HG02678 (cell line): ENCODE measurements at regions not wholly inside any gene's neighbourhood (a gene's known extent, or its start where the extent isn't known, plus 50 kb on each side); places are given as distances from the start of the nearest gene placed in this dataset.
"Not testable (repeated sequence)": the region's sequence is repeated elsewhere in the genome, so short reads cannot be mapped to it uniquely, and the experiment has no call there.

Experiments used
- ATAC-seq: cut with Tn5 transposase; IDR thresholded peaks from one replicate; pipeline ENCODE4 v1.9.1; 2021; ENCODE audit warnings: mild to moderate bottlenecking, moderate library complexity; ENCODE audit not compliant: unreplicated experiment

GRCh38 chr7:41438705-41439514, 264.0 kb downstream of the INHBA start:
- no peak for ATAC-seq

GRCh38 chr7:41437257-41438196, 265.4 kb downstream of the INHBA start:
- no peak for ATAC-seq

GRCh38 chr7:41436139-41436538, 266.8 kb downstream of the INHBA start:
- no peak for ATAC-seq

GRCh38 chr7:41435020-41435419, 267.9 kb downstream of the INHBA start:
- not testable (repeated sequence) for ATAC-seq

GRCh38 chr7:41431671-41432070, 271.2 kb downstream of the INHBA start:
- ATAC-seq = no peak

GRCh38 chr7:41428381-41428780, 274.5 kb downstream of the INHBA start:
- no peak for ATAC-seq

GRCh38 chr7:41425926-41426325, 277.0 kb downstream of the INHBA start:
- ATAC-seq = no peak

- no peak for ATAC-seq
Observed at GRCh38 chr7:41421056-41421455, 281.8 kb downstream of the INHBA start.

- ATAC-seq = no peak
Observed at GRCh38 chr7:41420421-41420820, 282.5 kb downstream of the INHBA start.

- ATAC-seq = no peak
Observed at GRCh38 chr7:41418337-41418736, 284.6 kb downstream of the INHBA start.

- ATAC-seq = no peak
Observed at GRCh38 chr7:41416208-41416595, 286.7 kb downstream of the INHBA start.

GRCh38 chr7:41415471-41416207, 287.3 kb downstream of the INHBA start:
- no peak for ATAC-seq

- ATAC-seq = no peak
Observed at GRCh38 chr7:41415051-41415450, 287.8 kb downstream of the INHBA start.

GRCh38 chr7:41404375-41405074, 298.4 kb downstream of the INHBA start:
- ATAC-seq = no peak

- ATAC-seq = no peak
Observed at GRCh38 chr7:41403291-41403690, 299.6 kb downstream of the INHBA start.

GRCh38 chr7:41401833-41402232, 301.1 kb downstream of the INHBA start:
- no peak for ATAC-seq

- no peak for ATAC-seq
Observed at GRCh38 chr7:41399171-41399570, 303.7 kb downstream of the INHBA start.

- ATAC-seq = no peak
Observed at GRCh38 chr7:41391818-41392217, 311.1 kb downstream of the INHBA start.

- not testable (repeated sequence) for ATAC-seq
Observed at GRCh38 chr7:41388933-41389332, 314.0 kb downstream of the INHBA start.

GRCh38 chr7:41385996-41386395, 316.9 kb downstream of the INHBA start:
- no peak for ATAC-seq

- no peak for ATAC-seq
Observed at GRCh38 chr7:41384418-41384817, 318.5 kb downstream of the INHBA start.
